Lung microvascular endothelial cell (primary cell): ENCODE measurements at regions not wholly inside any gene's neighbourhood (a gene's known extent, or its start where the extent isn't known, plus 50 kb on each side); places are given as distances from the start of the nearest gene placed in this dataset.

Experiments used
- DNase-seq, 2 donors: peaks; one replicate each; pipeline versions ENCODE4 v3.0.0 to v3.0.0-alpha.2; 2010; ENCODE audit warnings: low read depth in 2 of 2

DNA sequence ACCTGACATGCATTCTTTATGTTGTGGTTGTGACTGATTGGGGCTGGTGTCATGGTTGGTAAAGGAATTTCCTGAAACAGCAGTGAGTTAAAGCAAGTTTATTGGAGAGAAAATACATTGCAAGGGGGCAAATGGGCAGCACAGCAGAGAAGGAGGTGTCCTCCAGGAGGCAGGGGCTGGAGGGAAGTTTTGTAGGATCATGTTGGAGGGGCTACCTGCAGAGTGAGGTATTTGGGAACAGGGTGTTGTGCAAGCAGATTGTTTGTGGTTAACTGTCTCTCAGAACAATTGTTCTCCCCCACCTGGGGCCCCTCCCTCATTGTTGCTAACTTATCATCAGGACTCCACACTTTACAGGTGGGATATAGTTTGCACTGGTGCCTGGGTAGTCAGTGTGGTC lies 196.0 kb downstream of the NSUN3 start:
- no peak for DNase-seq

DNA sequence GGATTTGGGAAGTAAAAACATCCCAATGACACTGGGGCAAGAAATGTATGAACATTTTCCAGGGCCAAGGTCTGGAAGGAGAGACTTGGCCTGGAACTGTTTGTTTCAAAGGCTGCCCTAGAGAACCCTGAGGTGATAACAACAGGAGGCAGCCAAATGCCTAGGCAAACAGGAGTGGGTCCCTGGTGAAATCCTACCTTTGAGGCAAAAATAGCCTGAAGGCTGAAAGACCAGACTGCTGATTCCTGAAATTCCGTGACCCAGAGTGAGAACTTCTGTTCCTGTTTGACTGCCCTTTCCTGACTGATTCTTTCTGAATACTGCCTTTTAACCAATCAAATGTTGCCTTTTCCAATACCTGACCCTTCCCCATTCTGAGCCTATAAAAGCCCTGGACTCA lies 196.4 kb downstream of the NSUN3 start:
- no peak for DNase-seq

DNA sequence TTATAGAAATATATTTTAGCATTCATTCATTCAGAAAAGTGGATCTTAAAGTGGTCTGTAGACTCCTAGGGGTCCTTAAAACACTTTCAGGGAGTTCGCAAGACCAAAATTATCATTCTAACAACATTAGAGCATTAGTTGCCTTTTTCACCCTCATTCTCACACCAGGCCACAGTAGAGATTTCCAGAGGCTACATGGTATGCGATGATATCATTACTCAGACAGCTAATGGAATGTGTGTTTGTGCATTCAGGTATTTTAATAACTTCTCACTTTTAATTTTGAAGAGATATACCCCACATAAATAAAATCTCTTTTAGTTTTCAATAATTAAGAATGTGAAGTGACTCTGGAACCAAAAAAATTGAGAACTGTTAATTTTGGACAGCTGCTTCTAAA lies 206.9 kb downstream of the NSUN3 start:
- no peak for DNase-seq

DNA sequence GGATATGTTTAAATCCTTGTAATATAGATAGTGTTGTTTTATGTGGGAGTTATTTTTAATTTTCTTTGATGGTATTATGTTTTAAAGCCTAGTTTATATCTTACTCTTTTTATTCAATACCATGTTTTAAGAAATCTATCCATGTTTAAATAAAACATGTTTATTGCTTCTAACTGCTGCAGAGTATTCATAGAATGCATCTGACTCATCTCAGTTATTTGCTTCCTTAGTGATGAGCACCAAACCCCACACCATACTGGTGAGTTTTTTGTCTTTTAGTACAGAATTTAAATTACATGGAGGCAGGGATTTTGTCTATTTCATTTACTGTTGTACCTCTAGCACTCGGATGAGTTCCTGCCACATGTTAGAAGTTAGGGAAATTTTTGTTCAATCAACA lies 209.2 kb downstream of the NSUN3 start:
- DNase-seq: no peak

DNA sequence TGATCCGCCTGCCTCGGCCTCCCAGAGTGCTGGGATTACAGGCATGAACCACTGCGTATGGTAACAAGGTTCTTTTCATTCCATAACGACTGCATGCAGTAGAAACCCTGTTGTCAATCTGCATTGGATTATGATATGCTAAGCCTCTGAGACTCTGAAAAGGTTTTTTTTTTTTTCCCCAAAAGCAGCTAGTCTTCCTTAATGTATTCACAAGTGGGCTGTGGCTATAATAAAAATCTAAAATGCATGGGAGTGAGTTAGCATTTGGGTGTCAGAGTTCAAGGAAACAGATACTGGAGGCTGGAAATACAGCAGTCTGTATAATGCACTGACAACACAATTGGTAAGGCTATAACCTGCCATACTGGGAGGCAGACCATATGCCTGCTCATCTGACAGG lies 218.1 kb downstream of the NSUN3 start:
- no peak for DNase-seq

DNA sequence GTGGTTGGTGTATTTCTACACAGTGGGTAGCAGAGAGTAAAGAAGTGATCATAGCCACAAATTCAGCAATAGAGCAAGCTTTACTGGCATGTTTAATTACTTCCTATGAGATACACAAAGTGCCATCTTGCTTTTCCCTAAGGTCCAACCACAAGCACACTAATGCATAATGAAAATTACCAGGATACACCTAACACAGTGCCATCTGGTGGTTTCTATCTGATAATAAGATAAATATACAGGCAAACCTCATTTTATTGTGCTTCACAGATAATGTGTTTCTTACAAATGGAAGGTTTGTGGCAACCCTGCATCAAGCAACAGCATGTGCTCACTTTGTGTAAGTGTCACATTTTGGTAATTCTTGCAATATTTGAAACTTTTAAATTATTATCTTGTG lies 223.0 kb downstream of the NSUN3 start:
- DNase-seq: peak; percentile 1 to 3

DNA sequence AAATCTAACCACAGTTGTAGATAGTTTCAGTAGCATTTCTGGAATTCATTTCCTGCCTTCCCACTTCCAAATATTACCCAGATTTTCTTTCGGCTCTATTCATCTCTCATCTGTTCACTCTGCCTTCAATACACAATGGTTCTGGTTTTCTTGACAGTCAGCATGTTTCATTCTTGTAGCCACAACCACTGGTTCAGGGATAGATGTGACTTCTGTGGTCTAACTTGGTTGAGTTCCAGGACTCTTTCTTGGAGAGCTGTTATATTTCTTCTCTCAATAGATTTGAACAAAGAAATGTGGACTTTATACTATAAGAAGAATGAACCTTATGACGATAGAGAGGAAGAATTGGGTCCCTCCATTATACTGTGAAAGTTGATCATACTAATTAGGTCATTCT lies 228.8 kb downstream of the NSUN3 start:
- DNase-seq: no peak

DNA sequence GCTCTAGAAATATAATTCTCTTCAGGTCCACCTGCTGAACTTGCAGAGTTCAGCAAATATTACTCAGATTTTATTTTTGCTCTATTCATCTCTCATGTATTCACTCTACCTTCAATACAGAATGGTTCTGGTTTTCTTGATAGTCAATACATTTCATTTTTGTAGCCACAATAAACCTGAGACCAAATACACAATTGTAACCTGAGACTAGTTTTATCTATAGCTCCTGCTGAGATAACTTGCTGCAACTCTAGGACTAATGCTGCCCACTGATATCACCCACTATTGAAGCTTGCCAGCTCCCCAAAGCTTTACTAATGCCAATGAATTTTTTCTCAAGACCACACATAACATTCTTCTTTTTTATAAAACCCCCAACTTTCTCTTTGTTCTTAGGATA lies 229.3 kb downstream of the NSUN3 start:
- no peak for DNase-seq

DNA sequence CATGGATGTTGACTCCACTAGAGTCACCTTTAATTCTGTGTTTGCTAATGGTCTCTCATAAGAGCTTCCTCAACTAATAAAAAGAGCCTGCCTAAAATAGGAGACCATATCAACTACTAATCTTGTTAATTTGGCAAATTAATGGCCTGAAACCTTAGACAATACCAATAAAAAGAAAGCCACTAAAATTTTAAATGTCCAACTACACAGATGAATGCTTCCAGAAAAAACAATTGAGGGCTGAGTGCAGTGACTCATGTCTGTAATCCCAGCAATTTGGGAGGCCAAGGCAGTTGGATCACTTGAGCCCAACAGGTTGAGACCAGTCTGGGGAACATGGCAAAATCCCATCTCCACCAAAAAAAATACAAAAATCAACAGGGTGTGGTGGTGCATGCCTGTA lies 230.9 kb downstream of the NSUN3 start:
- DNase-seq: no peak

DNA sequence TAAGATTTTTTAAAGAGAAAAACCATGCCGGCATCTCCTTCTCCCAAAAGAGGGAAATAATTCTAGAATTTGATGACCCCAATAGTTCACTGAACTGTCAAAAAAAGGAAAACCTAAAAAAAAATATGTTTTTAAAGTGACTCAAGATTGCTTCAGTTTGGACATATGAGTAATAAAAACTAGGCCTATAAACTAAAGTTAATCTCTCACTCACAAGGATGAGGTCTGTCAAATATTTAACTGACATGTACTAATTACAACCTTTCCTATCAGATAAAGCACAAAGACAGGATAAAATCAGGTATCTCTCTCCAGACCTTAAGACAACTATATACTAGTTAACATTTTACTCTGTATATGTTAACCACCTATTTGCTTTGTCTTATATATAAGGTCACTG lies 231.9 kb downstream of the NSUN3 start:
- no peak for DNase-seq

DNA sequence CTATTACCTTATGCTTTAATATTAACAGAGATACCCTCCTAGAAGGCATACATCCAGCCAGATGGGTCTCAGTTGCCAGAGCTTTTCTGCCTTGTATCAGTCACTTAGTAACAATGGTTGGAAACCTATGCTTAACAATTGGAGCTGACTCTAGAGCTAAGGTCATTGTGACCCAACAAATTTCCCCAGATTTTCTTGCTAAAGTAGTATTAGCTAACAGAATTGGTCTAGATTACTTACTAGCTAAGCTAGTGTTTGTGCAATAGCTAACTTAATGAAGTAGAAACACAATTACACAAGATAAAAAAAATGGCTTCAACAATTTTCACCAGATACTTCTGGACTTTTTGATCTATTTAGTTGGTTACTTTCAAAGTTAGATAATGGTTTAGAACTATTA lies 236.9 kb downstream of the NSUN3 start:
- DNase-seq: no peak

DNA sequence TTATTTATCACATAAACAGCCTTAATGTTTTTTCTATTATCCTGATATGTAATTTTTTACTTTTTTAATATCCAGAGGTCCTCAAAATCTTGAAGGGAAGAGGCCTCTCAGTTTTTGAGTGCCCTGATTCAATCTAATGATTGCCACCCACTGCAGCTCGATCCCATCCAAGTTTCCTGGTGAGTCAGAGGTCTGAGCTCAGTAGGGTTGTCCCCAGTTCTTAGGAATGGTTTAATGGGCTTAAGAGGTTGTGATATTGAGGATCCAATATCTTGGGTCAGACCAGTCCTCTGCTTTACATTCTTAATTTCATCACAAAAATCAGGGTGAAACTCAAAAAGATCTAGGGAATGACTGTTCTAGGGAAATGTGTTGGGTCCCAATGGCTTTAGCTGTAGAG lies 238.5 kb downstream of the NSUN3 start:
- no peak for DNase-seq

DNA sequence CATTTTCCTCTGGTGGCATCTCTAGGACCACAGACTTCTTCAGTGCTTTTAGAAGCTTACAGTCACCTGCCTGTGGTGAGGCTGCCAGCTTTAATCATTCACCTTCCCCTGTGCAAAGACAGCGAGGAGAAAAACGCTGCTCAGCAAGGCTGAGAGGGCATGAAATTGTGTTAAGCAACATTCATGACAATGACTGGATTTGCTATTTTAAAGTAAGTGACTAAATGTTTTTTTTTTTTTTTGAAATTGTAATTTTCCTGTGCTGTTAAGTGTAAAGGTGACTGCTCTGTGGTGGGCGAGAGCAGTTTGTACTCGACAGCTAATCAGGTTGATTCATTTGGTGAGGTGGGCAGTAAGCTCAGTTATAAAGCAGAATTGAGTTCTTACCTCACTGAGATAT lies 240.4 kb downstream of the NSUN3 start:
- DNase-seq: no peak

DNA sequence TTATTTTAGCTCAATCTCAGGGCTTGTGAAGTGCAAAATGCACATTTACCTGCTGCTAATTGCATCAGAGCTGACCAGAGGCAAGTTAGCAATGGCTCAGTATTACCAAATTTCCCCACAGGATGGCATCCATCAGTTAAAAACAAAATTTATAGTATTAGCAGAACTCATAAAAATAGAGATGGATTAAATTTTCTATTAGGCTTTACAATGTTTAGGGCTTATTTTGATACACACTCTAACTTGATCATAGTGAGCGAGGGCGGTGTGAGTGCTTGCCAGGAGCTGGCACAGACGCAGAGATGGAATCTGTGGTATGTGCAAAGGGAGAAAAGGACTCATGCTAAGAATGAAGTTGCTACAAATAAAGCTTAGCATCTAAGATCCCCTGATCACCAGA lies 241.0 kb downstream of the NSUN3 start:
- no peak for DNase-seq

DNA sequence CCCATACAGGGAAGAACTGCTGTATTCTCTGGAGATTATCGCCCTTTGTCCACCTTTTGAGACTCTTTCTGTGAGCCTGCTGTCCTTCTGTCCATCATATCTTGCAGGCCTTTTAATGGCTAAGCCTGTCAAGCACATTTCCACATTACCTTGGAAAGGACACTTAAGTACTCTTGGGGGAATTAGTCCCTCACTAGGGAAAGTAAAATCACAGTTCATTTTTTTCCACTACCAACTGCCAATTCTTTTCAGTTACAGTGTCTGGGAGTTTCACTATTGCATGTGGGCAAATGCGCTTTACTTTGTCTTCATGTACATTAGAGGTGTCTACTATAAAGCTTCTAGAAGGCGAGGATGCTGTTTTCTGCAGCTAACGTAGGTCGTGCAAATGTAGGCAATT lies 242.1 kb downstream of the NSUN3 start:
- DNase-seq: no peak

DNA sequence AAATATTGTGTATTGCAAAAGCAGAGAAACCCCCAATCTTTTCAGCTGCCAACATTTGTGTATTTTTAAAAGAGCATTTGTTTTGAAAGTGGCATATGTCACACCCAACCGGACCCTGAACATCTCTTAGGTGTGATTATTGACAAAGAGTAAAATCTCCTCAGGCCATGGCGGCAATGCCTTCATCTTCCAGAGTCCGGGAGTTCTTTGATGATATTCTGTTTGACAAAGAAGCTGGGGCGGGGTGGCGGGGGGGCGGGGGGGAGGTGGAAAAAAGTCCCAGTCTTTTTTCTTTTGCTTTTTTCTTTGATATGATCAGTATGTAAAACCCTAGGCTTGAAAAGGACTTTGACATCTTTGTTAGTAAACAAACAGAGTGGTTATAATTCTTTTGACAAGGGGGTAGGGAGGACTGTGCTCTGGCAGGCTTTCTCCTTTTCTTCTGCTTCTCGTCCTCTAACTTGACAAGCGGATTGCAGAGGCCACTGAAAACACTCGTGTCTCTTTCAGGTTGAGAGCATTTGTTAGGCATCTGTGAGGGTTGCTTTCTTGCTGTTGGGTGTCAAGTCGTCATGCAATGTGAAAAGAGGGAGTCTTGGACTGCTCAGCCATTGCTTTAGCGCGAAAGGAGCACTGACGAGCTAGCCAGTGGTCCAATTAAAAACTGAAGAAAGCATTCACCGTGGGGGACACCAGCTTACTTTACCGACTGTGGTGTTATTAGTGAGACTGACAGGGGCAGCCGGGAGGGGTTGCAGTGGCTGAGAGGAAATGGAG lies 243.2 kb downstream of the NSUN3 start:
- DNase-seq: no peak

DNA sequence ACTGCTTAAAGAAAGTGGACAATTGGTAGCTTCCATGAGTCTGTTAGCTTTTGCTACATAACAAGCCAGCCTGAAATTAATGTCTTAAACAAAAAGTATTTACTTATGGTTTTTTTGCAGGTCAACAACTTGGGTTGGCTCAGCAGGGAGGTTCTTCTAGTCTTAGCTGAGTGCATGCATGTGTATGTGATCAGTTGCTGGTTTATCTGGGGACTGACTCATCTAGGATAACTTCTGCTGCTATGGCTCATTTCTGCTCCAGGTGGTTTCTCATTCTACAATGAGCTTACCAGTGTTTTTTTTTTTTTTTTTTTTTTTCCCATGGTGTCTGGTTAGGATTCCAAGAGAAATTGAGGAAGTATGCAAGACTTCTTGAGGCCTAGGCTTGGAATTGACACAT lies 244.7 kb downstream of the NSUN3 start:
- DNase-seq: no peak

DNA sequence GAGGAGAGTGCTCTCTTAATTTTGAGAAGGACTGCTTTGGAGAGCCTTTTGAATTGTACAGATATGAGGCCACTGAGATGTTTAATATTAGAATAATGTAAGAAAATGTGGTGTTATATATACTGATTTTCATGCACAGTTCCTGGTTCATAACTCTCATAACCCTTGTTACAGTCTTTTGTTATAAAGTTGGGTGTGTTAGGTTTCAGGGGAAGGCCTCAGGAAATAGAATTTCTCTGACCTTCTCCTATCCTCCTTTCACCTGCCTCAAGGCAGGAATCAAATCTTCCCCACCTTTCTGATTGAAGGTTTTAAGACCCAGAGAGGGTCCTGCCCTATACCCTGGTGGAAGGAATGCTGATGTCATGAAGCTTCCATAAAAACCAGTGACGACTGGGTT lies 245.9 kb downstream of the NSUN3 start:
- DNase-seq: no peak

DNA sequence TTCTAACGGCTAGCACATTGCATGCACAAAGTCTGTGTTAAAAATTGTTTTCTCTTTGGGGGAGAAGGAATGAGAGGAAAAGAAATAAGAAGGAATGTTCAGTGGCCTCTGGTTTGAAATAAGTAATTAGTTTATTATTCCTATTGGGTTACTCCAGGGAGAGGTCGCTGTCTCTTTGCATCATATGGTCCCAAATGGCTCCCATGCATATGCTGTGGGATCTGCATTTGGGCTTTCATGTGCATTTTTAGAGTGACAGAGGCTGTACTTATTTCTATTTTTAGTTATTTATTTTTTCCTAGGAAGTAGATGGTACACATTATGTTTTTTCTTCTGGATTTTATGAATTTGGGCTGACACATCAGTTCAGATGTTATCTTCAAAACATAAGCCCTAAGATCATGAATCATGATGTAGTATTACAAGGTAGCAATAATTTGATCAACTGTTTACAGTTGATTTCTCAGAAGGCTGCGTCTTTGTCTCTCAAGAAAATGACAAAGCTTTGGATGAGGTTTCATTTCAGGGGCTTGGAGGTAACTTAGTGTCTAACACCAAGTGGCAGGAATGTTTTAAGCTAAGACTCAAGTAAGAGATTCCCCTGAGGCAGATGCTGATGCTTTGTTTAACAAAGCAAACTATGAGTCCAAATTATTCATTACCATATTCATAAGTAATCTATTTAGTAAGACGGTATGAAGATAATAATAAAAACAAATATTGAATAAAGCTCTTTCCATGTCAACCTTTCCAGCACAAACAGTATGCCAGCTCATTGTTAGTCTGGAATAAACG lies 247.7 kb downstream of the NSUN3 start:
- no peak for DNase-seq

DNA sequence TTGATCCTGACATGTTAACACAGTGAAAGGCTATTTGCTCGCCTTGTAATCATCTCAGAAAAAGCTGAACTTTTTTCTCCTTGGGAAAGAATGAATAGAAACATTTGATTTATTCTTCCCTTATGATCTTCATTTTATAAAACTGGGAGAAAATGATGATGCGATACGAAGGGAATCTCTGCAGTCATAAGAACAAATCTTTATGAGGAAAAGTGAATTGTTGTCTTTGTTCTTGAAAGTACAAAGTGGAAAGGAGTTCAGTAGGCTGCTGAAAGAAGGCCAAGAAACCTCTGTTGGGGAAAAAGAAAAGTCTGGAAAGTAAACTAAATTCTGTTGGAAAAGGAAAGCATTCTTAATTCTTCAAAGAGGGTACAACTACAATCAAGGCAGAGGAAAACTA lies 248.8 kb downstream of the NSUN3 start:
- DNase-seq: no peak

DNA sequence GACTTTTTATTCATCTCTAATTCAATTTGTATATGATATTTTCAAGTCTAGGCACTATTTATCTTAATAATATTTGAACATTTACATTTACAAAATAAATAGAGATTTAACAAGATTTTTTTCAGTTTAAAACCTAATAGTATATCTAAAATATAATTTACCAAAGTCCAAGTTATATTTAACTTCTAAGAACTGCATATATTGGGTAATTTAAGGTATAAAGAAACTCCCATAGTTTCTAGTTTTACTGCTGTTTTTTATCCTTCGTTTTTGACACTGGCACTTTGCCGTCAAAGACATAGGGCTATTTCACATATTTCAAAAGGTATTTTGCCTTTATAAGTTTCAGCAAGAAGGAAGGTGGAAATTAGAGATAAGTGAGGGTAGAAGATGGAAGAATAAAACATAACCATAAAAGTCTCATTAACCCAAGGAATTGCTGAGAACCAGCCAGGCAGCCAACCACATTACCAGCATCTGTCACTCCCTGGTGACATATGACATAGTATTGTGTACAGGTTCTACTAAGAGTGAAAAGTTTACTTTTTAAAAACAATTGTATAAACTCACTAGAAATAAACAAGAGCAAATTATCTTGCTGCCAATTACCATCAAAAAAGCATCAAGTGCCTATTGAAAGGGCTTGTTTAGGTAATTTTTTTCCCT lies 251.5 kb downstream of the NSUN3 start:
- no peak for DNase-seq

DNA sequence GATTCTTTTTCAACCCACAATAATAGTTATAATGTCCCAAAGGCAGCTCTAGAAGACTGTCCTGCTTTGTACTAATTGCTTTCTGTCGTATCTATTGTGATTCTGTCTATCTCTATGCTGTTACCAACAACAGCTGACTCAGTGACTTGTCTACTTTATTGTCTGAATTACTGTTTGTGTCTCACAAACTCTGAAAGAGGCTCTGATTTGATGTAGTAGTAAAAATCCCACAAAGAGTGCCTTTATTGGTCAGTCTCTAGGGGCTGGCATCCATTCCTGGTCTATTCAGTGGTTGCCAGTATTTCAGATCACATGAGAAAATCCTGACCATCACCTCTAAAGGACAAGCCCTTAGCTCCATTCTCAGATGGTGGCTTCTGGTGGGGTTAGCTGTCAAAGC lies 254.2 kb downstream of the NSUN3 start:
- no peak for DNase-seq

DNA sequence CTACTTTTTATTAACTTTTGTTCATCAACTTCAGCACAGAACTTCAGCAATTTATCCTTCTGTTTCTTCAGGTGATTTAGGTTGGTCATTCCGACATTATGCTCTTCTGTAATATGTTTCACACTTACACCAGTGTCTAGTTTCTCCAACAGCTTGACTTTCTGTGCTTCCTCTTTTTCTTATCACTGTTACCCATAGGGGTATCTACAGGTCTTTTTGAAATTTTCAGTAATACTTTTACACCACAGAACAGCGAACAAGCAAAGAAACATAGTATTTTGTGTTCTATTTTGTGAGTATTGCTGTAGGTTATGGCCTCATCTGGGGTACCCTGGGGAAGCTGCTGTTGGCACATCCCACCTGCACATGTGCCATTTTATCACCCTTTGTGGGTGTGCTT lies 260.7 kb downstream of the NSUN3 start:
- no peak for DNase-seq
